H7 (cell line): ENCODE measurements at regions not wholly inside any gene's neighbourhood (a gene's known extent, or its start where the extent isn't known, plus 50 kb on each side); places are given as distances from the start of the nearest gene placed in this dataset.
"Not testable (repeated sequence)": the region's sequence is repeated elsewhere in the genome, so short reads cannot be mapped to it uniquely, and the experiment has no call there.

Source experiments
- DNase-seq: peaks from one replicate; pipeline ENCODE4 v3.0.0; 2012
- H3K27me3 ChIP-seq: 2 replicates; pipeline ENCODE4 v1.6.0; 2011; ENCODE audit warnings: mild to moderate bottlenecking, low read length; ENCODE audit not compliant: control insufficient read depth, insufficient read depth
- H3K36me3 ChIP-seq: replicated peaks from 2 replicates; pipeline ENCODE4 v1.5.1; 2011; ENCODE audit warnings: low read length; ENCODE audit not compliant: control insufficient read depth, insufficient read depth
- H3K4me3 ChIP-seq: 2 replicates; pipeline ENCODE4 v1.5.1; 2011; ENCODE audit warnings: low read depth, mild to moderate bottlenecking, control low read depth, low read length, moderate library complexity; ENCODE audit not compliant: insufficient read depth

DNA sequence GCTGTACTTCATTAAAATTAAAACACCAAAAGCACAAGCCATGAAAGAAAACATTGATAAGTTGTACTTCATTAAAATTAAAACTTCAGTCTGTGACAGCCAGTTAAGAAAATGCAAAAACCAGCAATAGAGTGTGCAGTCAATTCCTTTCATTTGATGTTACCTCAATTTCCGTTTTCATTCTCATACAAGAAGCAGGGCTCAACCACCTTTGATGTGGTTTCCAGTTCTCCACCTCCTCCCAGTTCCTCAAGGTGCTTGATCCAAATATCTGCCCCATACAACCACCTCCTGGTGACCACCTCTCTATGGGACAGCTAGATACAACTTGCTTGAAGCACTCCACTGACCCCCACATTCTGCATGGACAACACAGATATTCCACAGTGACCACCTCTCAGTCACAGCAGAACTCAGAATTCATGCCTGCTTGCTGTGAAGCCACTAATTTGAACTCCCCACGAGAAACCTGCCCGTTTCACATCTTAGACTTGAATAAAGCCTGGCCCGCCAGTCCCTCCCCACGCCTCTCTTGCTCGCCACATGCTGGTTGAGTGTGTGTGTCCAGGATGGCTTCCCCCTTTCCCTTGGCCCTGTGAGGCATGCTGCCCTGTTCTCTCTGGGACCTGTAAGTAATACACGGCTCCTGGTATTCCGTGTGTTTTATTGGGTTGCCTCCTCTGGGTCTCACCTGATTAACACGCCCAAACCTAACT, 66.1 kb downstream of the FAM50B start:
- Histone ChIP-seq H3K4me3 (no peak overlapping the region), H3K27me3 (no peaks in the 10 kb centered on the region; the same call in 1 of the 2 replicates), H3K36me3 (no peaks in the 10 kb centered on the region)
- DNase-seq, result no peak

DNA sequence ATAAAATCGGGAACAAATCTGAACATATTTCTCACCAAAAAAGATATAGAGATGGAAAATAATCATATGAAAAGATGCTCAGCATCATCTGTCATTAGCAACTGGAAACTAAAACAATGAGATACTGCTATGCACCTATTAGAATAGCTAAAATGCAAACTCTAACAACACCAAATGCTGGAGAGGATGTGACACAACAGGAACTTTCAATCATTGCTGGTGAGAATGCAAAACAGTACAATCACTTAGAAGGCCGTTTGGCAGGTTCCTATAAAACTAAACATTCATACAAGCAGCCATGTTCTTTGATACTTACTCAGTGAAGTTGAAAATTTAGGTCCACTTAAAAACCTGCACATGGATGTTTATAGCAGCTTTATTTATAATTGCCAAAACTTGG, 67.0 kb downstream of the FAM50B start:
- DNase-seq, result no peak

DNA sequence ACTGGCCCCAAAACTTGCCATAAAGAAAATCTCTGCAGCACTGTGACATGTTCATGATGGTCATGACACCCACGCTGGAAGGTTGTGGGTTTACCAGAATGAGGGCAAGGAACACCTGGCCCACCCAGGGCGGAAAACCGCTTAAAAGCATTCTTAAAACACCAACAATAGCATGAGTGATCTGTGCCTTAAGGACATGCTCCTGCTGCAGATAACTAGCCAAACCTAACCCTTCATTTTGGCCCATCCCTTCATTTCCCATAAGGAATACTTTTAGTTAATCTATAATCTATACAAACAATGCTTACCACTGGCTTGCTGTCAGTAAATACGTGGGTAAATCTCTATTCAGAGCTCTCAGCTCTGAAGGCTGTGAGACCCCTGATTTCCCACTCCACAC, 67.6 kb downstream of the FAM50B start:
- not testable (repeated sequence) for H3K27me3 ChIP-seq, DNase-seq, H3K36me3 ChIP-seq, H3K4me3 ChIP-seq

More for the DNA sequence above, 67.0 kb downstream of the FAM50B start:
- H3K36me3 ChIP-seq, result no peaks in the 10 kb centered on the region
- H3K4me3 ChIP-seq, result no peak overlapping the region
- no peaks in the 10 kb centered on the region for H3K27me3 ChIP-seq

DNA sequence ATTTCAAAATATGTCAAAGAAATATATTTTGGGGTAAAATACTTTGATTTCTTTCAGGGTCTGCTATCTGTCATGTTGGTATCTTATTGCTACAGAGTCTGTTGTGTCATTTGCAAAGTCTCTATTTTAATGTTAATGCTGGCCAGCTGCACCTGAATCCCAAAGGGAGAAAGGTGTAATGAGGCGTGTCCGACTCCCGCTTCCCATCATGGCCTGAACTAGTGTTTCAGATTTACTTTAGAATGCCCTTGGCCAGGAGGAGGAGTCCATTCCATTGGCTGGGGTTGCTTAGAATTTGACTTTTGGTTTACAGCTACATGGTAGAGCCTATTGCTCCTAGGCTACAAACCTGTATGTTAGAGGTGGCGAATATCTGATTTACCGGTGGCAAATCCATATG, 69.3 kb downstream of the FAM50B start:
- Histone ChIP-seq H3K27me3 (no peaks in the 10 kb centered on the region), H3K36me3 (no peaks in the 10 kb centered on the region), H3K4me3 (no peak overlapping the region)
- no peak for DNase-seq

DNA sequence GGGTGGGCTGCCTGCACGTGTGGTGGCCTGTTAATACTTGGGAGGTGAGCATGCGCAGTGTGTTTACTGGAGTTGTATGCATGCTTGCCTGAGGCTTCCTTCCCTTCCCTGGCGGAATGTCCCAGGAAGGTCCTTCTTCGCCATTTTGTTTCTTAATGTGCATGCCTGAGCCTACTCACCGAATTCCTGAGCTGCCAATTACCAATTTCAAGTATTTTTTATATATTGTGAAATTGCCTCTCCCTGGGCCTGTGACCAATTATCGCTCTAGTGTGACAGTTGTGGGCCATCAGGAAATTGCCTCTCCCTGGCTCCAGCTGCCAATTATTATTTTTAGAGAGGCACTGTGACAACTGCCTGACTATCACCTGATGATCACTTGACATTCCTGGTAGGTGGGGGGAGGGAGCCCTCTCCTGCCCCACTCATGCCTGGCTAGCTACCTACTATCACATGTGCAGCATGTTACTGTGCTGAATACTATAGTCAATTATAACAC, 70.0 kb downstream of the FAM50B start:
- DNase-seq, result no peak
- H3K36me3 ChIP-seq, result no peaks in the 10 kb centered on the region
- H3K27me3 ChIP-seq, result no peaks in the 10 kb centered on the region
- no peak overlapping the region for H3K4me3 ChIP-seq

DNA sequence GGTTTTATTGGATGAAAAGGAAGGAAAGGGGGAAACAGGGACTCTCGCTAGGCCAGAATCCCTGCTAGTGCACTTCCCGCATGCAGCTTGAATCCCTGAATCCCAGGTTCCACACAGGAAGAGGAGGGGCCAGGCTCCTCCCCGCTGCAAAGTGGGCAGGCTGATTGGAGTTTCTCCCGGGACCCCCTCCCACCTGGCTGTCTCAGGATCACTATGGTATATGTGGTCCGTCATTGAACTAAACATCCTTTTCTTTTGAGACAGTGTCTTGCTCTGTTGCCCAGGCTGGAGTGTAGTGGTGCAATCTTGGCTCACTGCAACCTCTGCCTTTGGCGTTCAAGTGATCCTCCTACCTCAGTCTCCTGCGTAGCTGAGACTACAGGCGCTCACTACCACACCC, 70.7 kb downstream of the FAM50B start:
- Histone ChIP-seq H3K4me3 (no peak overlapping the region), H3K27me3 (no peaks in the 10 kb centered on the region), H3K36me3 (no peaks in the 10 kb centered on the region)
- no peak for DNase-seq

DNA sequence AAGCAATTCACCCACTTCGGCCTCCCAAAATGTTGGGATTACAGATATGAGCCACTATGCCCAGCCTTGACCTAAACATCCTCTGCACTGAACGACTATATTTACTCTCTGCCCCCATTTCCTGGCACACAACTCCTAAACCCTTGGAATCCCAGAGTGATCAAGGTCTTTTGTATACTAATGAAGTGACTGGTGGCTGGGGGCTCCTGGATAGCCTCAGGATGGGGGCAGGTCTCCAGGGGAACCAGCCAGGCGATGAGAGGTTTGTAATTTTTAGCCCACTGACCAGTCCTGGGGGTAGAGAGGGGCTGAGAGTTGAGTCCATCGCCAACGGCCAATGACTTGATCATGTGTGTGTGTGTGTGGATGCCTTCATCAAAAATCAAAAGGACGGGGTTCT, 71.1 kb downstream of the FAM50B start:
- no peak overlapping the region for H3K4me3 ChIP-seq
- no peaks in the 10 kb centered on the region for H3K27me3 ChIP-seq
- no peaks in the 10 kb centered on the region for H3K36me3 ChIP-seq
- no peak for DNase-seq

DNA sequence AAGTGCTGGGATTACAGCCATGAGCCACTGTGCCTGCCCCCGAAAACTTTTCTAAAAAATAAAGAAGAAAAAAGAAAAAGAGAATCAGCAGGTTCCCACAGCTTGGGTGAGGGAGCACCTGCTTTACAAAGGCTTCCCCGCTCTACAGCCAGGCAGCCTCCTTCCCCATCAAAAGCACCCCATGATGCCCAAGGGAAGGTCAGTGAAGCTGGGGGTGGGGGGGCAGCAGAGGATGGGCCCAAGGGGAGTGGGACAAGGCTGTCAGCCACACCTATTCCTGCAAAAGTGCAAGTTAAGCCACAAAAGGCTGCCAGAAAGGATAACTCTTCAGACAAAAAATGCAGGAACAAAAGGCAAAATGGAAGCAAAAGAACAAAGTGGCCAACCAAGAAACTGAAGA, 72.5 kb downstream of the FAM50B start:
- Histone ChIP-seq H3K27me3 (no peaks in the 10 kb centered on the region), H3K36me3 (no peaks in the 10 kb centered on the region), H3K4me3 (no peak overlapping the region)
- no peak for DNase-seq

DNA sequence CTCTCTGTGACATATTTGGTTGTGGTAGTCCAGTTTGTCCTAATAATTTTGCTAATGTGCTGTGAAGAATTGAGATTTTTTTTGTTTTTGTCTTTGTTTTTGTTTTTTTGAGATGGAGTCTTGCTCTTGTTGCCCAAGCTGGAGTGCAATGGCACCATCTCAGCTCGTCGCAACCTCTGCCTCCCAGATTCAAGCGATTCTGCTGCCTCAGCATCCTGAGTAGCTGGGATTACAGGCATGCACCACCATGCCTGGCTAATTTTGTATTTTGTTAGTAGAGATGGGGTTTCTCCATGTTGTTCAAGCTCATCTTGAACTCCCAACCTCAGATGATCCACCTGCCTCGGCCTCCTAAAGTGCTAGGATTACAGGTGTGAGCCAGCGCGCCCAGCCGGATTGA, 73.4 kb downstream of the FAM50B start:
- H3K27me3 ChIP-seq, H3K4me3 ChIP-seq, H3K36me3 ChIP-seq, DNase-seq: not testable (repeated sequence)

DNA sequence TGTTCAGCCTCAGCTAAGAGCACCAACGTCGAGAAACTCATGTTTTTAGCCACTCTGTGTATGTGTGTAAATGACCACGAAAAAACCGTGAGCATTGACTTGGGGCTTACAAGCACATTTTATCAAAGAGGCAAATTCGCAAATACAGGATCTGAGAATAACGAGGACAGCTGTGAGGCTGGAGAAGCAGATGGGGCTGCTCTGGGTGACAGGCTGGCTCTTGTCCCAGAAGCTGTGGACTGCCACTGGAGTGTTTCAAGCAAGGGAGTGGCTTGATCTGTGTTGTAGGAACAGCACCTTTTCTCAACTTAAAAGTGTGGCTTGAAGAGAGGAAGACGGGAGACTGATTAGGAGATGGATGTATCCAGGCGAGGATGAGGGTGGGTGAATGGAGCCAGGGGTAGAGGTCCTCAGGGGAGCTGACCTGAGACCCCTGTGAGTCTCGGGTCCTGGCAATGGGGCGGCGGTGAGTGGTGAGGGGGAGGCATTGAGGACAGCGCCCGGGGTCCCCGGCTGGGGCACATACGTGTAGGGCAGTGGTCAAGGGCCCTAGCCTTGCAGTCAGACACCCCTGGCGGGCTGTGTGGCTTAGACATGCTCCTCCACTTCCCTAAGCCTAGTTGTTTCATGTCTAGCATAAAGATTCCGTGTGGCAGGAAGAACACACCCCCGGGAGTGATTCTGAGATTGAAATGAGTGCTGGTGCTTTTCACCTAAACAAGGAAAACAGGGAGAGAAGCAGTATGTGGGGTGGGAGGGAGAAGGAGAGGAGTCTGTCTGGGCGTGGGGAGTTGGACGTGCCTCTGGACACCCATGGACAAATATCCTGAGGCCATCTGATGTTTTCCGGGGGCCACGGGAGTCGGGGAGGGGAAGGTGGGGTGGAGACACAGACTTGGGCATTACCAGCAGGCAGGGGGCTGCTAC, 76.3 kb downstream of the FAM50B start:
- H3K4me3 ChIP-seq, DNase-seq, H3K36me3 ChIP-seq, H3K27me3 ChIP-seq: not testable (repeated sequence)

DNA sequence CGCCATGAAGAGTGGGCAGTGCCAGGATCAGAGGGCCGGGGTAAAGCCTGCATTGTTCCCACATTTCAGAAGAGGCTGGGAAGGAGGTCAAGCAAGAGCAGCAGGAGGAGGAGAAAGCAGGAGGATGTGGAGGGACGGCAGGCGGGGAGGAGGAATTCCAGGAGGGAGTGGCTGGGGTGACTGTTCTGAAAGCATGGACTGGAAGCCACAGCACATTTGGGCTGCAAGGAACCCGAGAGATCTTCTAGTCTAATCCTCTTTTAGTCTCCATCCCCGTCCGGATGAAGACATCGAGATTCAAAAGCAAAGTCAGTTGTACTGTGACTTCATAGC, 76.9 kb downstream of the FAM50B start:
- H3K27me3 ChIP-seq, result no peaks in the 10 kb centered on the region
- no peak overlapping the region for H3K4me3 ChIP-seq
- no peaks in the 10 kb centered on the region for H3K36me3 ChIP-seq
- no peak for DNase-seq

DNA sequence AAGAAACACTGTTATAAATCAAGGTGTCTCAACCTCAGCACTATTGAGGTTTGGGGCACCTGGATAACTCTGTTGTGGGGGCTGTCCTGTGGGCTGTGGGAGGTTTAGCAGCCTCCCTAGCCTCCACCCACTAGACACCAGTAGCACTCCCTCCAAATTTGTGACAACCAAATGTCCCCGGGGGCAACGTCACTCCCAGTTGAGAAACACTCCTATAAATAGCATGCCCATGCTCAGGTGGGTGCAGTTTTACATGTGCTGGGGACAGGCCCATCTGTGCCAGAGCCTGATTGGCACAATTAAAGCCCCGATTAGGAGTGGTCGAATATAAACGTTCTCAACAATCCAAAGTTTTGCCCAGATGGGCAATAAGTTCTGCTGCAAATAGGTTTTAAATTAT, 78.9 kb downstream of the FAM50B start:
- Histone ChIP-seq H3K27me3 (no peaks in the 10 kb centered on the region), H3K36me3 (no peaks in the 10 kb centered on the region), H3K4me3 (no peak overlapping the region)
- DNase-seq, result no peak

DNA sequence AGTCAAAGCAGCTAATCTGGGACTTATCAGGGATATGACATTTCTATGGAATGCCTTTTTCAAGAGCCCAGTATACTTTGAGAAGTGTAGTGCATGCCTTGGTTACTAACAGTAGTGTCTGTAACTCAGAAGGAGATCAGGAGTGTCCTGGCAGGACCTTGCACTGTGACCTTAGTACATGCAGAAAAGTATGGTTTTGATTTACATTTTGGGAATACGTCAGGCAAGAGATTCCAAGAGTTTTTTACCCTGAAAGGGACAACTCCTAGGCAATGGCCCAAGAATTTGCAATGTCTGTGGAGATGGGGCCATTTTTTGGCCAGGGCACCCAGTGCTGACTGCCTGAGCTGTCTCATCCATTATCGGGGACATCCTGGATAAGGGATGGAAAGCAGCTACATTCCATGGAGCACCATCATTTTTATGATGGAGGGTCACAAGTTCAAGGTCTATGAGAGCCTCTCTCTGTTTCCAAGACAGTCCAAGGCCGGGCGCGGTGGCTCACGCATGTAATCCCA, 80.2 kb downstream of the FAM50B start:
- no peak overlapping the region for H3K4me3 ChIP-seq
- no peaks in the 10 kb centered on the region for H3K36me3 ChIP-seq
- no peaks in the 10 kb centered on the region for H3K27me3 ChIP-seq
- no peak for DNase-seq

DNA sequence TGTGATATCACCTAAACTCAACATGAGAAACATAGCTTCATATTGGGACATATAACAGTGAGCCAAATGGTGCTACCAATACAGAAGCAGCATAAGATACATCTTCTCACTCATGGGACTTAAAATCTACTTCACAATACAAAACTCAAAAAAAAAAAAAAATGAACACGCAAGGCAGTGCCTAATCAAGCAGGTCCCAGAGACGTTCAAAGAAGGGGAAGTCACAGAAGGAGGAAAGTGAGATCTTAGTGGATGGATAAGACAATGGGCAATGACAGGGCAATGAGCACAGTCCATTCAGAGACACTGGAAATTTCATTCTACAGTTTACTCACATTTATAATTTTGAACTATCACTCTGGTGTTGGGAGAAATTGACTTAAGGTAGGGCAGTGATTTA, 88.3 kb downstream of the FAM50B start:
- H3K36me3 ChIP-seq, result no peaks in the 10 kb centered on the region
- H3K4me3 ChIP-seq, result no peak overlapping the region
- H3K27me3 ChIP-seq, result no peaks in the 10 kb centered on the region
- DNase-seq, result no peak
